ENCODE measurements at regions not wholly inside any gene's neighbourhood (a gene's known extent, or its start where the extent isn't known, plus 50 kb on each side); places are given as distances from the start of the nearest gene placed in this dataset.
A peak's percentile ranks its signal among the peaks of the same experiment; 100 is the strongest.

GRCh38 chr2:74041726-74042125 lies 57.0 kb downstream of the TET3 start:
- DNase-seq (ENCODE audit: low spot score in 2 of 2, unreplicated experiment in 2 of 2) = no peak
- Mint-ChIP-seq H3K27ac (no peak overlapping the region), H3K36me3 (peaks cover 2% of the 10 kb centered on the region), H3K27me3 (ENCODE audit: low read depth) (no peaks in the 10 kb centered on the region), H3K9me3 (no peaks in the 10 kb centered on the region), H3K4me1 (peaks cover 8% of the 10 kb centered on the region), H3K4me3 (no peak overlapping the region)
- TF ChIP-seq CTCF (IDR thresholded peaks at IDR 0.05; ENCODE audit: unreplicated experiment) = no peak

- no peak overlapping the region for H3K27ac Mint-ChIP-seq
- DNase-seq (ENCODE audit: low spot score in 2 of 2, unreplicated experiment in 2 of 2) = no peak
- TF ChIP-seq CTCF (IDR thresholded peaks at IDR 0.05; ENCODE audit: unreplicated experiment) = no peak
- H3K4me1 Mint-ChIP-seq = peaks cover 4% of the 10 kb centered on the region
- no peaks in the 10 kb centered on the region for H3K27me3 Mint-ChIP-seq (ENCODE audit: low read depth)
- no peak overlapping the region for H3K4me3 Mint-ChIP-seq
- no peaks in the 10 kb centered on the region for H3K9me3 Mint-ChIP-seq
- peaks cover 6% of the 10 kb centered on the region for H3K36me3 Mint-ChIP-seq
Observed at GRCh38 chr2:74042606-74043005, 57.9 kb downstream of the TET3 start.

- no peak for DNase-seq (ENCODE audit: low spot score in 2 of 2, unreplicated experiment in 2 of 2)
- Mint-ChIP-seq H3K4me3 (no peak overlapping the region), H3K9me3 (no peaks in the 10 kb centered on the region), H3K27me3 (ENCODE audit: low read depth) (no peaks in the 10 kb centered on the region), H3K36me3 (peaks cover 9% of the 10 kb centered on the region), H3K27ac (no peak overlapping the region), H3K4me1 (peaks cover 2% of the 10 kb centered on the region)
- TF ChIP-seq CTCF (IDR thresholded peaks at IDR 0.05; ENCODE audit: unreplicated experiment) = no peak
Observed at GRCh38 chr2:74043345-74044329, 58.9 kb downstream of the TET3 start.

GRCh38 chr2:74044999-74045398 lies 60.3 kb downstream of the TET3 start:
- no peak overlapping the region for H3K4me3 Mint-ChIP-seq
- no peak for DNase-seq (ENCODE audit: low spot score in 2 of 2, unreplicated experiment in 2 of 2)
- H3K36me3 Mint-ChIP-seq = peaks cover 14% of the 10 kb centered on the region
- no peaks in the 10 kb centered on the region for H3K27me3 Mint-ChIP-seq (ENCODE audit: low read depth)
- peaks cover 11% of the 10 kb centered on the region for H3K4me1 Mint-ChIP-seq
- TF ChIP-seq CTCF (IDR thresholded peaks at IDR 0.05; ENCODE audit: unreplicated experiment) = no peak
- H3K27ac Mint-ChIP-seq = no peak overlapping the region
- no peaks in the 10 kb centered on the region for H3K9me3 Mint-ChIP-seq

- TF ChIP-seq CTCF (IDR thresholded peaks at IDR 0.05; ENCODE audit: unreplicated experiment) = no peak
- peak overlapping the region; percentile 6 for H3K27ac Mint-ChIP-seq
- H3K27me3 Mint-ChIP-seq (ENCODE audit: low read depth) = no peaks in the 10 kb centered on the region
- peaks cover 12% of the 10 kb centered on the region for H3K36me3 Mint-ChIP-seq
- no peak overlapping the region for H3K4me3 Mint-ChIP-seq
- peaks cover 11% of the 10 kb centered on the region for H3K4me1 Mint-ChIP-seq
- DNase-seq (ENCODE audit: low spot score in 2 of 2, unreplicated experiment in 2 of 2) = no peak
- H3K9me3 Mint-ChIP-seq = no peaks in the 10 kb centered on the region
Observed at GRCh38 chr2:74045454-74045853, 60.7 kb downstream of the TET3 start.
